ENCODE measurements at regions not wholly inside any gene's neighbourhood (a gene's known extent, or its start where the extent isn't known, plus 50 kb on each side); places are given as distances from the start of the nearest gene placed in this dataset.
A peak's percentile ranks its signal among the peaks of the same experiment; 100 is the strongest.

- no peak for TF ChIP-seq CTCF (IDR thresholded peaks at IDR 0.05; ENCODE audit: extremely low read depth in 1 of 2, insufficient read depth in 1 of 2, low read depth in 1 of 2, low read length in 2 of 2)
- TF ChIP-seq EZH2 (IDR thresholded peaks at IDR 0.05; ENCODE audit: borderline replicate concordance, low read depth, low read length, severe bottlenecking) = no peak
- TF ChIP-seq POLR2AphosphoS5 (IDR thresholded peaks at IDR 0.05; ENCODE audit: insufficient read depth, low read depth, low read length) = no peak
- TF ChIP-seq JUN (IDR thresholded peaks at IDR 0.05; ENCODE audit: borderline replicate concordance, insufficient read depth, insufficient read length, low read depth) = no peak
- TF ChIP-seq FOS (IDR thresholded peaks at IDR 0.05; ENCODE audit: borderline replicate concordance, insufficient read depth, low read length) = no peak
- no peak for TF ChIP-seq POLR2A (IDR thresholded peaks at IDR 0.05; ENCODE audit: low read depth, low read length)
- TF ChIP-seq MAX (IDR thresholded peaks at IDR 0.05; ENCODE audit: insufficient read depth, insufficient read length) = peak; percentile 14
Measured at GRCh38 chr10:125415964-125416363, 255.6 kb upstream of the CTBP2 start.
